Neural cell (in vitro differentiated cells): ENCODE measurements at regions not wholly inside any gene's neighbourhood (a gene's known extent, or its start where the extent isn't known, plus 50 kb on each side); places are given as distances from the start of the nearest gene placed in this dataset.

ENCODE experiments used
- CTCF ChIP-seq: fragments of 450-650 bp; IDR thresholded peaks from 2 replicates; pipeline ENCODE4 v1.5.1; 2014; ENCODE audit warnings: antibody characterized with exemption, mild to moderate bottlenecking, moderate library complexity; ENCODE audit not compliant: poor library complexity, severe bottlenecking
- EZH2 ChIP-seq: fragments of 200-600, 300-800 bp; shearing (Covaris generic), sonication (generic); IDR thresholded peaks from 2 replicates; pipeline ENCODE4 v1.6.1; 2014; ENCODE audit warnings: antibody characterized with exemption, low read length, borderline replicate concordance, mild to moderate bottlenecking; ENCODE audit not compliant: insufficient read depth, poor library complexity, severe bottlenecking
- RAD21 ChIP-seq: fragments of 450-650 bp; conservative IDR thresholded peaks from 2 replicates; pipeline ENCODE4 v1.6.1; 2014; ENCODE audit warnings: antibody characterized with exemption, mild to moderate bottlenecking, moderate library complexity

GRCh38 chr5:82419559-82420332 is 141.6 kb upstream of the RPS23 start:
- TF ChIP-seq CTCF: no peak
- no peak for TF ChIP-seq RAD21
- no peak for TF ChIP-seq EZH2
